HG03469 (cell line): ENCODE measurements at regions not wholly inside any gene's neighbourhood (a gene's known extent, or its start where the extent isn't known, plus 50 kb on each side); places are given as distances from the start of the nearest gene placed in this dataset.

Experiments
- ATAC-seq: cut with Tn5 transposase; IDR thresholded peaks from one replicate; pipeline ENCODE4 v1.9.1; 2021; ENCODE audit warnings: mild to moderate bottlenecking, moderate library complexity, moderate number of reproducible peaks; ENCODE audit not compliant: unreplicated experiment

DNA sequence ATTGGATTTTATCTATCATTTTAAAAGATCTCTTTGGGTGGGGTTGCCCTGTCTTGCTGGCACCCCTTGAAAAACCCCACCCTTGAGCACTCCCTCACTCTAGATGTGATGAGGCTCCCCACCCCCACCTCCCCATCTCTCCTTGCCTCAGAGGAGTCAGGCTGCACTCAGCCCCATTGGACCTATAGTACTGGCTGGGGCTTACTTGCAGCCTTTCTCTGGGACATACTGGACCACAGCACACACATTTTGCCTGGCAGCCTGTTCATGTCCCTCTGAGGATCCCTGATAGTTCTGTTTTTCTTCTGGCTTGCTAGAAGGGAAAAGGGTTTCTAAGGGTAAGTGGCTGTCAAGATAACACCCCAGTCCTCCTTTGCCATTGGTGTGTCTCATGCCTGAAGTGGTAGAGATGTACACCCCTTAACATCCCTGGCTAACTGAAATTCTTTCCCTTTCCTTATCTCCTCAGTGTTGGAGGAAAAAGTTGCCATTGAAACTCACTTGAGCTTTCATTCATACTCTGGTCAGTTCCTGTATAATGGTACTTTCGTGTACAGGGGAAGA, 553.4 kb upstream of the CITED2 start:
- ATAC-seq: no peak

DNA sequence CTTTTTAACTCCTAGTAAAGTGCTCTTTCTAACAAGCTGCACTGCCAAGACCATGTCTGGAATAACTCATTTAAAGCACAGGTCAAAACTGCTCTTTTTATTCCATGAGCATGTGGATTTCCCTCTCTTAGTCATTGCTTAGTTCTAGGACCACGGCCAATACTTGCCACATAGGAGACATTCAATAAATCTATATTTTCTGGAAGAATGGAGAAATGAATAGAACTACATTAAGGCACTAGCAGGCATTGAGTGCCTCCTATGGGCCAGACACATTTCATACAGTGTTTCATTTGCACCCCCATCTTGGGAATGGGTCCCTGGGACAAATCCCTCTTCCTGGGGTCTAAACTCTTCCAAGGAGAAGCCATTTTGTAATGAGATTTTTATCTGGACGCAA, 552.8 kb upstream of the CITED2 start:
- ATAC-seq: no peak

DNA sequence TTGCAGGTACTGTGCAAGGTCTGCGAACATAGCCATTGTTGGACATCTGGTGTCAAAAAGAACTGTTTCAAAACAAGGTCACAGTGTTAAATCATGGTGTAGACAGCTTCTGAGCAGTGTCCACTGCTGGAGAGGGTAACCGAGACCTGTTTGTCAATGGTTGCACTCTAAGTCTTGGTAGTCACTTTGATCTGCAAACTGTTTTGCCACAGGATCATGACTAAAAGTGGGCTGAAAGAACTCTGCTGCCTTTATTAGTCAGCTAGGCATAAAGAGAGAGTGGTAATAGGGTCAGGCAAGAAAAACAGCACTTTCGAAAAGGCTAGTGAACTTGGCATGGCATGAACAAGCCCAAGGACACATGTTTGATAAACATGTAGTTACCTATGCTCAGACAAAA, 552.3 kb upstream of the CITED2 start:
- no peak for ATAC-seq

DNA sequence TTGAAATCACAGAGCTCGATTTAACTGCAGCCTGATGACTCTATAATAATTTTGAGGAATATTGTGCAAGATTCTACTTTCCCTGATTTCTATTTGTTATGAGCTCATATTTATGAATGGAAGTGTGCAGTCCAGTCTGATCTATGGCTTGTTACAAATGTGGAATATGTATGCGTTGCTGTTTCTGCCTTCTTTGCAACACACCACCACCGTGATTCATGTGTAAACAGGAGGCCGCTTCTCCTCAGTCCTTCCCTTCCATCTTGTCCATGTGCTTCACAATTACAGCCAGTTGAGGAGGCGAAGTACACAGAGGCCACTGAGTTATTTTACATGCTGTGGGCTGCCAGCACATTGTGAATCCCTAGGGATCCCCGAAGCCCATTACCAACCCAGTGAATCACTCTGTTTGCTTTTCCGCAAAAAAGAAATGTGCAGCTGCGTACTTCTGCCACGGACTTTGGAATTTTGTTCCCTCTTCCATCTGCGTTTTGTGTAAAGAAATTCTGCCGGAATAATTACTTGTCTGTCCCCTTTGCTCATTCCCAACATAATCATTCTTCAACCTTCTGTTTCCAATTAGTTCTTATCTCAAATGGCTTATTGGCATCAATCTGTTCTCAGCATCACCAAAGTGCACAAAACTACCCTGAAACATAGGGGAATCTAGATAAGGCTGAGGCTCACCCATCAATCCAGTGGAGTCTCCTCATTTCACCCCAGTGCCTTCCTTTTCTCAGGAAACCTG, 551.6 kb upstream of the CITED2 start:
- ATAC-seq: no peak

DNA sequence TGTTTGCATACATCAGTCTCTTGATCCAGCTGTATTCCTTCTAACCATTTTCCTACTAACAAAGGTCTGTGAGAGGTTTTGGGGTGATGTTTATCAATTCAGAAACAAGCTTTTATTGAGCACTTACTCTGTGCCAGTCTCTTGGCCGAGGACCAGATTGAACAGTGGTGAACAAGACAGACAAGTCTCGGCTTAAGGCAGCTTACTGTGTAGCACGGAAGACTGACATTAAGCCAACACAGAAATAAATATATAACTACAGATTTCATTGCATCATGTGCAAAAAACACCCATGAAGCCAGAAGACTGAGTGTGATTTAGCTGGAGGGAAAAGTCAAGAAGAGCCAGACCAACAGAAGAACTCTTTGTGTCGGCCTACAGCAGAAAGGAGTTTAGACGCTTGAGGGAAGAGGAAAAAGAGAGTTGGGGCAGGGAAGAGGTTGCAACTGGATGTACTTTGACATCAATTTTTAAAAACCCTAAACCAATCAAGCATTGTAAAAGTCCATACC, 549.6 kb upstream of the CITED2 start:
- ATAC-seq: no peak

DNA sequence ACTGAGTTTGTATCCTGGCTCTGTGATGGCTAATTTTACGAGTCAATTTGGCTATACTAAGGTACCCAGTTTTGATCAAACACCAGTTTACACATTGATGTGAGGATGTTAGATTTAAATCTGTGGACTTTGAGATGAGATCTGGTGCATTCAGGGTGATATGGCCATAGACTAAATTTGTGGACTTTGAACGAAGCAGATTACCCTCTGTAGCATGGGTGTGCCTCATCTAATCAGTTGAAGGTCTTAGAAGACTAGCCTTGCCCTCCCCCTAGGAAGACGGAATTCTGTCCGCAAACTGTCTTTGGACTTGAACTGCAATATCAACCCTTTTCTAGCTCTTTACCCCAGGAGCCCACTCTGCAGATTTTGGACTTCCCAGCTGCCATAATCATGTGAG, 547.8 kb upstream of the CITED2 start:
- ATAC-seq: no peak

DNA sequence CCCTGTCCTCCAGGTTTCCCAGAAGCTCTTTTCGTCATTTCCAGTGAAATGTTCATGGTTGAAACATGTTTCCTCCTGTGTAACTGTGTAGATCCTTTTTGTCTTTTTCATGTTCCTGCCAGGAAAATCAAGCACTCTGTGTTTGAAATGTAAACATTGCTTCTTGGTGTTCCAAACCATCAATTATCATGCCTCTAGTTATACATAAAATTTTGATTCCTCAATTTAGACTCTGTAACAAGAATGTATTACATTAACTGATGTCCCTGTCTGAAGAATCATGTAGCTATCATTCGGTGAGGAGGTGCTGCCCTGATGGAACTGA, 546.3 kb upstream of the CITED2 start:
- ATAC-seq: no peak

DNA sequence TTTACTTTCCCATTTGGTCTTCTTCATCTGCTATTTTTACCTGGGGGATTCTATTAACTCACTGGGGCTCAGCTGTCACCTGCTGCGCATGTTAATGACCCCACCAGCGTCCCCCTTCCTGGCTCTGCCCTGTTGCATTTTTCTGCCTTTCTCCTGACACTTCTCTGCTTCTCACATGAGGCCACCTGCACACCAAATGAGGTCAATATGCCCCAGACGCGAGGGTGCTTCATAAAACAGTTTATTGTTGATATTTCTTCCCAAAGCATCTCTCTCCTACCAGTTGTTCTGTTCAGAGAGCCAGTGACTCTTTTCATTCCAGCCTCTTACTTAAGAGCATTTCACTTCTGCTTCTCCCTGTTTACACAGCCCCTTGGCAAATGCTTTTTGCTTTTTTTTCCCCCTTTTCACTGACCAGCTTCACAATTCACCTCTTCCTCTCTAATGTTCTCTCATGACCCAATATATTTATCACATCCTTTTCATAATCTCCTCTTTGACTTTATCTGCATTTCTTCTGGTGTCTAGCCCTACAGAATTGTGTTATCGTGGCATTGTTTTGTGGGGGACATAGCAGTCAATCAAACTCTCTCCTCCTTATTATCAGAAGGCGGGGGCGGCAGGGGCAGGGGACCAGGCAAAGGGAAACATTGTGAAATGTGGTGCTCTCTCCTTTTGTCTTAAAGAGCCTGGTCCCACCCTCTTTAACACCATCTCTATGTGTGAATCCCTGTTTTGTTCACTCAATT, 545.8 kb upstream of the CITED2 start:
- no peak for ATAC-seq

DNA sequence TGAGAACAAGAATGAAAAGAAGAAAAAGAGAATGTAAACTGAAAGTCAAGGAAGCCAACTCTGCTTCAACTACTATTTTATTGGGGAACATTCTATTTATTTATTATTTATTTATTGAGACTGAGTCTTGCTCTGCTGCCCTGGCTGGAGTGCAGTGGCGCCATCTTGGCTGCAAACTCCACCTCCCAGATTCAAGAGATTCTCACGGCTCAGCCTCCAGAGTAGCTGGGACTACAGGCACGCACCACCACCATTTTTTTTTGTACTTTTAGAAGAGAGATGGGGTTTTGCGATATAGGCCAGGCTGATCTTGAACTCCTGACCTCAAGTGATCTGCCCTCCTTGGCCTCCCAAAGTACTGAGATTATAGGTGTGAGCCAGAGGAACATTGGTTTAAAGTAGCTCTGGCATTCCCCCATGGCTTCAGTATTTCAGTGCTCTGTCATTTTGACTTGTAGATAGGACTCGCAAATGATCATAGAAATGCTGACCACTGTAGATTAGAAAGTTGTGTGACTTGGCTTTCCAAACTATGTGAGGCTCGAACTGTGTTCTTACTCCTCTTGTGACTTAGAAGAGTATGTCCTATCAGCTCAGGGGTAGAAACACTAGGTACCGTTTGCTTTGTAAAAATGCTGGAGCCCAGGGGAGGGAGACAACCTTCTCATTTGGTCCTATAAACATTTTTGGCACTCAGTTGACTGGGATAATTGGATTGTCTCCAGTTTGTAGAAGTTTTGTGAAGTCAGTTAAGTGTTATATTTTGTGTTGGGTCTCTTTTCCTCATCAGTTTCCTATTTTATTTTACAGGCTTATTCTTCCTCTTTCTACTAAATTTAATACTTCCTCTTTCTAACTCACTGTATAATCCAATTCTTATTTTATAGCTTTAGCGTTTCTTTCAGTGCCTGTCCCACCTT, 544.9 kb upstream of the CITED2 start:
- ATAC-seq: no peak

DNA sequence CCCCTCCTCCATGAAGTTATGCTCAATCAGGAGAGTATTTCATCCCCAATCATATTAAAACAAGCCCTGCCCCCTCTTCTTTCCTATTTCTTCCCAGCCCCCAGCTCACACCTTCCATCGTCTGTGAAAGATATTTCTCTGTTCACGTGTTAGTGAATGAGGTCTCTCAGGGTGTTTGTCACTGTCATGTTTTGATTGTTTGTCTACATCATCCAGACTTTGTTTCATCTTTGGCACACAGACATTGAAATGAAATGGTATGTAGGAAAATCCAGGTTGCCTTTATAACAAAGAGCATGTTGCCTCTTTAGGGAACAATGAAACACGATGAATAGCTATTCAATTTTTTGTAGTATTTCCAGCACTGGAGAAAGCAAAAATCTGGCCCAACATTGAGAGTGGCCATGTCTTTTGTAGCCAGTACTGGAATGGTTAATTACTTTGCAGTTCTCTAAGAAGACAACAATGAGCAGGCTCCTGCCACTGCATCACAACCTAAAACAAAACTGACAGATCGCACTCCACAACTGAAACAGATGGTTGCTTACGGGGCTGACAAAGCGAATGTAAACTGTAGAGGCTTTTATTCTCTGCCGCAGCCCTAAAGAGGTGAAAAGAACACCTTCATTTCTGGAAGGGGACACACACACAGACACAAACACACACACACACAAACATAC, 543.6 kb upstream of the CITED2 start:
- ATAC-seq: no peak

DNA sequence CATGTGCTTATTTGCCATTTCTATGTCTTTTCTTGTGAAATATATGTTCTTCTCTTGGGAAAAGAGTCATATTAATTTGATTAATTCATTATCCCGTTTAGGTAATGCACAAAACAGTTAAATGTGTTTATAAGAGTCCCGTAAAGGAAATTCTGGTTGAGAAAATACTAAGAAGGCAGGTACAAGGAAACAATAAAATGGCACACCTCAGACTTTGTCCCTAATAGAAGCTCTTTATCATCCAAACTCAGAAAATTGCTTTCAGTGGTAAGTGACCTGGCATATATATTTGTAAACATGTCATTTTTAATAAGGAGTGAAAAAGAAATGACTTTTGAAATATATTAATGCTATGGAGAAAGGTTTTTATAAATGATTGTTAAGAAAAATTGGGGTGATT, 540.5 kb upstream of the CITED2 start:
- ATAC-seq: no peak

DNA sequence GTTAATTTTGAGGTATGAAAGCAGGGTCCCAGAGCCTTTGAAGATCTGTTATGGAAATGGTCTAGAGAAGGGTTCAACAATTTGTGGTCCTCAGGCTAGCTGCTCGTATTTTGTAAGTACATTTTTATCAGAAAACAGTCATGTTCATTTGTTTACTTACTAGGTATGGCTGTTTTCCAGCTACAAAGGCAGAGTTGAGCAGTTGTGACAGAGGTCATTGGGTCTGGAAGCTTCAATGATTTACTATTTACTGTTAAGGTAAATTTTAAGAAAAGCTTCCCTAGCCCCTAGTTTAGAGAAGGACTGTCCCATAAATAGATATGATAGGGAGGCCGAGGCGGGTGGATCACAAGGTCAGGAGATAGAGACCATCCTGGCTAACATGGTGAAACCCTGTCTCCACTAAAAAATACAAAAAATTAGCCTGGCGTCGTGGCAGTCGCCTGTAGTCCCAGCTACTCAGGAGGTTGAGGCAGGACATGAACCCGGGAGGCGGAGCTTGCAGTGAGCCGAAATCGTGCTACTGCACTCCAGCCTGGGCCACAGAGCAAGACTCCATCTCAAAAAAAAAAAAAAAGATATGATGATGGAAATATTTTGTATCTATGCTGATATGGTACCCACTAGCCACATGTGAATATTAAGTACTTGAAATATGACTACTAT, 538.4 kb upstream of the CITED2 start:
- ATAC-seq: no peak

DNA sequence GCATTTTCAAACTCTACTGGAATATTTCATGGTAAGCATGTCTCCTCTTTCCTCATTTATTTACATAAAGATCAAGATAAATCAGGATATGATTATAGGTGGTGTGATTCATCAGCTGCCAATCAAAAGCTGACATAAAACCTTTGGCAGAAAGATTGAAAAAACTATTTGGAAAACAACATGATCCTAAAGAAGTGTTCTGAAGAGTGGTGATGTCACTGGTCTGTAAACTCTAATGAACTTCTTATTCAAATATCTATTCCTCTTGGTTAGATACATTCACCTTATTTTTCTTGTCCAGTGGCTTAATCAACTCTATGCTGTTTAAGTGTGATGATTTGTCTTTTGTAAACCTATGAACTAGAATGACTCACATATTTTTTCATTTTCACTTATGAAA, 535.5 kb upstream of the CITED2 start:
- ATAC-seq: no peak

DNA sequence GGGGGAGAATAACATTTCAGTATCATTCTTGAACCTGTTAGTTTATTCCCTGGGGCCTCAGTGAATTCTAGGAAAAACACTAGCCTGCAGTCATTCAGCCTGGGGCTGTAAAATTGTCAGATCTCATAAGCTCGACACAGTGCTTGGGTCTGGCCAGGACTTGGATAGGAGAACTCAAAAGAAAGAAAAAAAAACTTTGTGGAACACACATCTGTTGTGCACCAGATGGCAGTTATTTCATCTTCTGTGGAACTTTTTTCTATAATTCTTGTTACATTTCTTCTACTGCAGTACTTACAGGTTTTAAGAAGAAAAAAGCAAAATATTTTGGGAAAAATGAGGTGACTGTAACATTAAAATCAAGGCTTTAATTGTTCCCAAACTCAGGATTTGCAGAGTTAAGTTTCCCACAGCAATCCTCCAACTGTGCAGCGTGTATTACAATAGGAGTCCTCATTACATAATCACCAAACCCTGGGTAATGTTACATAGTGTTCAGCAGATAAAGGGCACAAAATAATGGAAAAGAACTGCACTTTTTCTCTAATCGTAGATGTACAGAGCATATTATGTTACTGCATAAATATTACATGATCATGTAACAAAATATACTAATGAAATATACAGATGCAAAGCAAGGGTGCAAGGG, 531.1 kb upstream of the CITED2 start:
- ATAC-seq: no peak

DNA sequence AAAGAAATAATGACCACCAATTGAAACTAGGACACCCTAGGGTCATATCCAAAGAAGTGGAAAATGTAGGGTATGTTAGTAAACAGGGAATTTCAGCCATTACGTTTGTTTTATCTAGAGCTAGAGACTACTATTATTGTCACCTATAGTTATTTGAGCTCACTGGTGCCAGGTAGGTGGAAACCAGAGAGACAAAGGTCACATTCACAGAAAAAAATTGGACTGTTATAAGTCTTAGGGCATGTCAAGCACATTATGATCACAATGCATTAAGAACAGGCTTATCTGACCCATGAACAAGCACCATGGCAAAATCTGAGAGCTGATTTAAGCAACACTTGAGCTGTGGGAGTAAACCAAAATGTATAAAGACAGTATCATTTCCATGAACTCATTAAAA, 530.1 kb upstream of the CITED2 start:
- no peak for ATAC-seq

DNA sequence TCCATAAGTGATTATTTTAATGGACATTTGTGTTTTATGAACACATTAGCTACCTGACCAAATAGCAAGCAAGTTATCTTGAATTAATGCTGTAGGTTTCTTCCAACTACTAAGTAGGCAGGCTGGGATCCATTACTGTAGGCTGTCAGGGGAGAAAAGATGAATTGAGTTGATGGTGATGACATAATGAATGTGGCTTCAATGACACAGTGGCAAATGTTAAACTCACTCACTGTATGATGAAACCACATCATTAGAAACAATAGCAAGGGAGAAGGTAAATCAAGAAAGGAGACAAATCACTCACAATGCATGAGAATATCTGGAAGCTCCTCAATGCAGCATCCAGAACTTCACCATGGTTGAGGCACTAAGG, 529.7 kb upstream of the CITED2 start:
- peak; percentile 14 for ATAC-seq

DNA sequence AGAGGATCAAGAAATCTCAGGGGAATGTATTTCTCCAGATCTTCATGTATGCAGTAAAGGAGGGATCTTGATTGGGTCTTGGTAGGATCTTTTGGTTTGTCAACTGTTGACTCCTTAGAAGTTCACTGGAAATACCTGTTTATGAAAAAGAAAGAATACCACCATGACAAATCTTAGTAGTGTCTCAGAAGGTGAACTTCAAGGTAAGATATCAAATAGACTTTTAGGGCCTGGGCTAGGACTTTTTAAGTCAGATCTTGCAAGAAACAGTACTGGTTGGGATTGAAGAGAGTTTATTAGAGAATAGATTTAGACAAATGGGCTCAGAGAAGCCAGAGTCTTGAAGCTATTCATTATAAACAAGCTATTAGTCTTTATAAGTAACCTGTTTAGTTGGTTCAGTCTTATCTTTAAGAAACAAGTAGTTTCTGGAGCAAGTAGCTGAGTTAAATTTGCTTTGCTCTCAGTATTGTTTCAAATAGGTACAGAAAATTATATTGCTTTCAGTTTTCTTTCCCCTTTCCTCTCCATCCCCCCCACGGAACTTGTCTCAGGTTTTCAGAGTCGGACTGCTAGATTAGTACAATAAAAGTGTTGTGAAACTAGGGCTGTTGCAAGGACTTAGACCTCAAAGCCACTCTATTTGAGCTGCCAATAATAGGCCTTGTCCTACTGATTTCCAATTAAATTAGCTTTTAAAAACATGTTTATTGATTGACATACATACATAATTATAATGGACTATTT, 529.1 kb upstream of the CITED2 start:
- peak; percentile 94 for ATAC-seq

DNA sequence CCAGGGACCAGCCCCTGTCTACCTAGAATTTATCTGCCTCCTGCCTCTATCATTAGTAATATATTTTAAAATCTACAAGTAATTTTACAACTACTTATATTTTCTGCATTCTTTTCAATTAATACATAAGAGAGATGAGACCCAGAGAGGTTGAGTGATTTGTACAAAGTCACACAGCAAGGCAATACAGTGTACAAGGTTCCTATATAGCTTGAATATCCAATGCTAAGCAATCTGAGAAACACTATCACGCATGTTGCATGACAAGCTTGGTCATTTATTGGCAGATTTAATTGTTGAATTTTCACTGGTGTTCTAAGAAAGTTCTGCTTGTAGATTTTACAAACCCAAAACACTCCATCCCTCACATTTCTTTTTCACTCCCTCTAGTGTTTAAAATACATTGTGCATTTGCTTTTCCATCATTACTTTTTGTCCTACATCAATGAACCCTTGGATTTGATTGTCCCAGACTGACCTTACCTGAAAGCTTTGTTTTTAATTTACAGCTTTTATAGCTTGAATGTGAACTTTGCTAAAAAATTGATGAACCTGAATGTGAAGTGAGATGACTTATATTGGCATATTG, 520.9 kb upstream of the CITED2 start:
- no peak for ATAC-seq
